ENCODE measurements at regions not wholly inside any gene's neighbourhood (a gene's known extent, or its start where the extent isn't known, plus 50 kb on each side); places are given as distances from the start of the nearest gene placed in this dataset.

- no peaks in the 10 kb centered on the region for H3K27me3 ChIP-seq (ENCODE audit: control insufficient read depth in 1 of 2, insufficient read depth in 2 of 2, low read length in 2 of 2)
Observed at GRCh38 chr12:60844101-60844500, 1248.3 kb downstream of the SLC16A7 start.

GRCh38 chr12:60844875-60845274 lies 1249.0 kb downstream of the SLC16A7 start:
- peaks cover 0 to 3% of the 10 kb centered on the region in 2 experiments for H3K9me3 ChIP-seq (ENCODE audit: control insufficient read depth in 1 of 2, insufficient read depth in 1 of 2, low read length in 2 of 2)
- Mint-ChIP-seq H3K9me3 (peaks cover 5% of the 10 kb centered on the region), H3K4me3 (no peak overlapping the region), H3K4me1 (ENCODE audit: low read depth) (no peaks in the 10 kb centered on the region), H3K27ac (no peak overlapping the region), H3K27me3 (no peaks in the 10 kb centered on the region), H3K36me3 (ENCODE audit: low read depth) (no peaks in the 10 kb centered on the region)
- H3K27ac ChIP-seq (ENCODE audit: low read depth in 1 of 2, low read length in 2 of 2) = no peak overlapping the region
- ChIA-PET CTCF (no interaction called here), POLR2A (no interaction called here)
- no peak for TF ChIP-seq CTCF (IDR thresholded peaks at IDR 0.05)
- no peaks in the 10 kb centered on the region for H3K36me3 ChIP-seq (ENCODE audit: insufficient read depth, low read length)
- no peak overlapping the region for H3K4me3 ChIP-seq (ENCODE audit: low read length)
- no peak for DNase-seq
- H3K27me3 ChIP-seq (ENCODE audit: control insufficient read depth in 1 of 2, insufficient read depth in 2 of 2, low read length in 2 of 2) = no peaks in the 10 kb centered on the region
- ATAC-seq (ENCODE audit: poor library complexity) = no peak
- no peaks in the 10 kb centered on the region for H3K4me1 ChIP-seq (ENCODE audit: insufficient read depth, low read length)
- intact Hi-C loops (cut with DNase I, micrococcal nuclease) = no loop called here

More at GRCh38 chr12:60844101-60844500, 1248.3 kb downstream of the SLC16A7 start:
- CTCF ChIA-PET = no interaction called here
- DNase-seq = no peak
- Histone ChIP-seq H3K27ac (ENCODE audit: low read depth in 1 of 2, low read length in 2 of 2) (no peak overlapping the region), H3K4me1 (ENCODE audit: insufficient read depth, low read length) (no peaks in the 10 kb centered on the region), H3K4me3 (ENCODE audit: low read length) (no peak overlapping the region), H3K36me3 (ENCODE audit: insufficient read depth, low read length) (no peaks in the 10 kb centered on the region), H3K9me3 (ENCODE audit: control insufficient read depth in 1 of 2, insufficient read depth in 1 of 2, low read length in 2 of 2) (peaks cover 0 to 3% of the 10 kb centered on the region in 2 experiments)
- Mint-ChIP-seq H3K36me3 (ENCODE audit: low read depth) (no peaks in the 10 kb centered on the region), H3K4me1 (ENCODE audit: low read depth) (no peaks in the 10 kb centered on the region), H3K4me3 (no peak overlapping the region), H3K27me3 (no peaks in the 10 kb centered on the region), H3K27ac (no peak overlapping the region), H3K9me3 (peaks cover 3% of the 10 kb centered on the region)
- TF ChIP-seq CTCF (IDR thresholded peaks at IDR 0.05) = no peak
- intact Hi-C loops (cut with DNase I, micrococcal nuclease) = no loop called here
- POLR2A ChIA-PET = no interaction called here
- ATAC-seq (ENCODE audit: poor library complexity) = no peak

- TF ChIP-seq CTCF (IDR thresholded peaks at IDR 0.05) = no peak
- no peaks in the 10 kb centered on the region for H3K36me3 Mint-ChIP-seq (ENCODE audit: low read depth)
Observed at GRCh38 chr12:60845696-60846095, 1249.9 kb downstream of the SLC16A7 start.

More at GRCh38 chr12:60845696-60846095, 1249.9 kb downstream of the SLC16A7 start:
- intact Hi-C loops (cut with DNase I, micrococcal nuclease) = no loop called here
- no peaks in the 10 kb centered on the region for H3K27me3 ChIP-seq (ENCODE audit: control insufficient read depth in 1 of 2, insufficient read depth in 2 of 2, low read length in 2 of 2)
- CTCF ChIA-PET = no interaction called here
- Mint-ChIP-seq H3K4me1 (ENCODE audit: low read depth) (no peaks in the 10 kb centered on the region), H3K4me3 (no peak overlapping the region), H3K27ac (no peak overlapping the region), H3K27me3 (no peaks in the 10 kb centered on the region), H3K9me3 (peaks cover 7% of the 10 kb centered on the region)
- POLR2A ChIA-PET = no interaction called here
- no peak overlapping the region for H3K4me3 ChIP-seq (ENCODE audit: low read length)
- no peaks in the 10 kb centered on the region for H3K36me3 ChIP-seq (ENCODE audit: insufficient read depth, low read length)
- no peak overlapping the region for H3K27ac ChIP-seq (ENCODE audit: low read depth in 1 of 2, low read length in 2 of 2)
- peaks cover 0 to 3% of the 10 kb centered on the region in 2 experiments for H3K9me3 ChIP-seq (ENCODE audit: control insufficient read depth in 1 of 2, insufficient read depth in 1 of 2, low read length in 2 of 2)
- no peak for DNase-seq
- H3K4me1 ChIP-seq (ENCODE audit: insufficient read depth, low read length) = no peaks in the 10 kb centered on the region
- no peak for ATAC-seq (ENCODE audit: poor library complexity)
